HepG2 (cell line): ENCODE measurements at regions not wholly inside any gene's neighbourhood (a gene's known extent, or its start where the extent isn't known, plus 50 kb on each side); places are given as distances from the start of the nearest gene placed in this dataset.

Source experiments
- ATAC-seq: fragments of 200-7000 bp; cut with Tn5 transposase; 3 replicates; pipeline ENCODE4 v1.9.1; 2020; ENCODE audit warnings: mild to moderate bottlenecking, moderate library complexity
- BruUV-seq: library from RNA; stranded (reverse); fragments of 400-500 nt; replicated peaks from 2 replicates; lab custom pipeline; 2021; lab: Mats Ljungman, UMichigan
- CTCF ChIA-PET: fragments of 300-600 bp; formaldehyde crosslinking; extraction: SDS; loops from one replicate; lab custom pipeline; 2021; ENCODE audit warnings: low total read pairs, inconsistent platforms, low intra/inter-chr PET ratio; lab: Yijun Ruan, JAX
- POLR2A ChIA-PET: fragments of 350-600 bp; sonication (Branson Sonifier 250); formaldehyde crosslinking; loops from one replicate; lab custom pipeline; 2020; ENCODE audit warnings: antibody characterized with exemption, inconsistent platforms; lab: Yijun Ruan, JAX
- DNase-seq: peaks from one replicate; pipeline ENCODE4 v3.0.0-alpha.2; 2015; ENCODE audit warnings: low spot score
- FAIRE-seq: peaks from 3 replicates; lab custom pipeline; 2011; peaks lifted over from hg19 to GRCh38; lab: Jason Lieb, UNC
- H2AFZ ChIP-seq: one replicate; pipeline ENCODE4 v1.6.1; 2011; ENCODE audit warnings: low read length, inconsistent platforms
- H3K27ac ChIP-seq: fragments of 300-600 bp; 3 replicates; pipeline ENCODE4 v1.8.0; 2011; ENCODE audit warnings: mixed run types, mild to moderate bottlenecking, mixed read lengths, low read length, inconsistent platforms; ENCODE audit not compliant: insufficient read depth; ENCODE audit errors: extremely low read length
- H3K27me3 ChIP-seq, 2 experiments: fragments of 200-600 bp in 1 of 2; 2 replicates in 1 of 2; 3 replicates in 1 of 2; pipeline versions ENCODE4 v1.6.0 to v1.8.0; 2011; ENCODE audit warnings: low read length in 2 of 2, mild to moderate bottlenecking in 2 of 2, moderate library complexity in 2 of 2, inconsistent platforms in 1 of 2; ENCODE audit not compliant: insufficient read depth in 2 of 2, control insufficient read depth in 1 of 2
- H3K36me3 ChIP-seq, 2 experiments: fragments of 200-600 bp in 1 of 2; replicated peaks in 1 of 2; 2 replicates in 1 of 2; 3 replicates in 1 of 2; pipeline versions ENCODE4 v1.5.1 to v1.8.0; 2011; ENCODE audit warnings: low read length in 2 of 2, inconsistent platforms in 1 of 2; ENCODE audit not compliant: insufficient read depth in 2 of 2, control insufficient read depth in 1 of 2
- H3K4me1 ChIP-seq: 2 replicates; pipeline ENCODE4 v1.5.1; 2012; ENCODE audit warnings: low read length, inconsistent platforms; ENCODE audit not compliant: insufficient read depth
- H3K4me2 ChIP-seq: 2 replicates; pipeline ENCODE4 v1.6.0; 2011; ENCODE audit warnings: low read depth, low read length, inconsistent platforms
- H3K4me3 ChIP-seq, 3 experiments: fragments of 200-600 bp in 1 of 3; sonication (generic), shearing (Covaris generic) in 1 of 3; replicated peaks in 1 of 3; 2 replicates each; pipeline ENCODE4 v1.5.1; 2011 to 2016; ENCODE audit warnings: low read length in 3 of 3, inconsistent platforms in 2 of 3, low read depth in 2 of 3, mild to moderate bottlenecking in 2 of 3, control low read depth in 1 of 3, mixed read lengths in 1 of 3; ENCODE audit not compliant: insufficient read depth in 1 of 3
- H3K79me2 ChIP-seq: one replicate; pipeline ENCODE4 v1.6.1; 2011; ENCODE audit warnings: low read length, inconsistent platforms; ENCODE audit not compliant: insufficient read depth
- H3K9ac ChIP-seq: 2 replicates; pipeline ENCODE4 v1.6.0; 2011; ENCODE audit warnings: mild to moderate bottlenecking, low read depth, low read length, inconsistent platforms; ENCODE audit not compliant: insufficient read depth
- H3K9me3 ChIP-seq: 2 replicates; pipeline ENCODE4 v1.5.1; 2012; ENCODE audit warnings: mild to moderate bottlenecking, low read length
- H4K20me1 ChIP-seq: 2 replicates; pipeline ENCODE4 v1.6.0; 2011; ENCODE audit warnings: inconsistent platforms, mild to moderate bottlenecking, low read length, moderate library complexity; ENCODE audit not compliant: insufficient read depth
- CBFB ChIP-seq: sonication (generic); formaldehyde crosslinking; IDR thresholded peaks from 2 replicates; pipeline ENCODE4 v1.4.0; 2020; ENCODE audit warnings: missing genetic modification reagents
- RCOR2 ChIP-seq: IDR thresholded peaks from 2 replicates; pipeline ENCODE4 v1.6.1; 2016; ENCODE audit warnings: missing biosample characterization, missing genetic modification reagents
- SALL1 ChIP-seq: sonication (generic); formaldehyde crosslinking; IDR thresholded peaks from 2 replicates; pipeline ENCODE4 v1.8.0; 2022; ENCODE audit warnings: mild to moderate bottlenecking, missing genetic modification reagents
- SMARCE1 ChIP-seq: fragments of 450-650 bp; IDR thresholded peaks from 2 replicates; pipeline ENCODE4 v1.6.1; 2017; ENCODE audit warnings: borderline replicate concordance
- ZNF207 ChIP-seq: fragments of 450-650 bp; IDR thresholded peaks from 2 replicates; pipeline ENCODE4 v1.6.1; 2016; ENCODE audit warnings: antibody characterized with exemption, borderline replicate concordance
- ZNF484 ChIP-seq: sonication (generic); formaldehyde crosslinking; IDR thresholded peaks from 2 replicates; pipeline ENCODE4 v1.5.1; 2020; ENCODE audit warnings: mild to moderate bottlenecking, low read depth, missing genetic modification reagents, borderline replicate concordance
- whole genome bisulfite sequencing: methylation state at CpG from one replicate; pipeline ENCODE4 v1.1.6; 2017; ENCODE audit warnings: low lambda C conversion rate; 5-methylcytosine and 5-hydroxymethylcytosine counted together
- in situ Hi-C: cut with HindIII; loops from 2 replicates; pipeline ENCODE4 v1.10.0; 2017; ENCODE audit warnings: low pct_unique_long_range_greater_than_20kb; ENCODE audit not compliant: extremely low pct_ligation_motif_present
- intact Hi-C: fragments of 100-400 bp; cut with micrococcal nuclease; formaldehyde crosslinking; loops from one replicate; pipeline ENCODE4 v1.10.0; 2022; ENCODE audit not compliant: unreplicated experiment
- TF ChIP-seq, protein P1 (sequence below): sonication (generic); formaldehyde crosslinking; IDR thresholded peaks from 2 replicates; pipeline ENCODE4 v1.5.1; 2020; ENCODE audit warnings: mild to moderate bottlenecking, missing genetic modification reagents
- TF ChIP-seq, protein P2 (sequence below): sonication (generic); formaldehyde crosslinking; IDR thresholded peaks from 2 replicates; pipeline ENCODE4 v1.4.0; 2020; ENCODE audit warnings: mild to moderate bottlenecking, missing genetic modification reagents
- TF ChIP-seq, protein P3 (sequence below): sonication (generic); formaldehyde crosslinking; IDR thresholded peaks from 2 replicates; pipeline ENCODE4 v1.5.1; 2020; ENCODE audit warnings: missing genetic modification reagents, mild to moderate bottlenecking, borderline replicate concordance
- TF ChIP-seq, protein P4 (sequence below): sonication (generic); formaldehyde crosslinking; IDR thresholded peaks from 2 replicates; pipeline ENCODE4 v1.4.0; 2020; ENCODE audit warnings: missing genetic modification reagents

DNA sequence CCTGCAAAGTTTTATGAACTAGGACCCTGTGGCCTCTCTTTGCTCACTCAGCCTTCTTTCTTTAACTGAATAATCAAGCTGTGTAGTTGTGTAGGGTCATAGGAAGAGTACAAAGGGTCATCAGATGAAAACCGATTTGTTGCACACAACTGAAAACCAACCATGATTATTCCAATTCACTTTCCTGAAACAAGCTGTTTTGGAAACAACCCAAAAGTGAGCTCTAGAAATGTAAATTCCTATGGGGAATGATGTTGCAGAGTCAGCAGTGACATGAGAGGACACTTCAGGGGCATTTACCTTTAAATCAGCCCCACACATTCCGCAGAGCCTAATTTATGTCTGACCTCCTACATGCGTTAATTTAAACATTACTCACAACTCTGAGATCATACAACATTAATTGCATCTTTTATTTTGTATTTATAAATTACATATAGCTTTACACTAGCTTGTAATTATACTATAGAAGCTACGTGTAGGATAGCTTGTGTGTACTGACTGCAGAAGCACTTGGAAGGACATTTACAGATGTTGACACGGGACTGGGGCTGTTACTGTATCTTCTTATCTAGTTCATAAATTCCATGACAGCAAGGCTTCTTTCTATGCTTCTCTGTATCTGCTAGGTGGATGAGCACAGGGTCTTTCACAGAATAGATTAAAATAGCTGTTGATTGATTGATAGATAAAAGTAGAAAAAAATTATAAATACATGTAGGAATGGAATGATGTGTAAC is 139.9 kb upstream of the AKR1E2 start:
- Histone ChIP-seq H3K9me3 (no peaks in the 10 kb centered on the region), H3K27me3 (peaks cover 0 to 14% of the 10 kb centered on the region in 2 experiments; a peak in 2 of 5 replicates), H3K36me3 (no peaks in the 10 kb centered on the region), H3K79me2 (no peaks in the 10 kb centered on the region), H4K20me1 (no peaks in the 10 kb centered on the region), H3K4me1 (no peaks in the 10 kb centered on the region), H3K9ac (no peak overlapping the region), H3K4me2 (no peak overlapping the region), H2AFZ (no peak overlapping the region), H3K4me3 (no peak overlapping the region), H3K27ac (no peak overlapping the region)
- intact Hi-C loops = no loop called here
- no TSS peak for BruUV-seq
- WGBS = 13% methylated on average over 5 of the region's 5 CpGs
- in situ Hi-C loops = no loop called here
- FAIRE-seq (no peak), DNase-seq (no peak), ATAC-seq (no peak)
- no peak for TF ChIP-seq ZNF207
- POLR2A ChIA-PET = no interaction called here
- CTCF ChIA-PET = no interaction called here

DNA sequence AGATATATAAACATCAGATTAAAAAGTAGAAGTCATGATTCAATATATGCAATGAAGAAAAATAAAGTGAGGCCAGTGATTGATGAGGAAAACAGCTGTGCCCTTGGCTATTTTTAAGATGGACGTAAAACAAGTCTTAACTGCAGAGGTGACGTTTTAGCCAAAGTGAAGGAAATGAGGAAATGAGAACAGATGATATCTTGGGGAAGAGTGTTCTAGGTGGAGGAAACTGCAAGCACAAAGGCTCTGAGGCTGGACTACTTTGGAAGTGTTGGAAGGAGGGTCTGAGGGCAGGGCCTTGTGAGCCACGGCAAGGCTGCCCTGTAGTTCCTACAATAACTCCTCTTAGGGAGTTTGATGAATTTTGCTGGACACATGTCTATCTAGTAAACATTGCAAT is 140.5 kb upstream of the AKR1E2 start:
- CTCF ChIA-PET = no interaction called here
- H2AFZ ChIP-seq = no peak overlapping the region
- no peak overlapping the region for H3K4me2 ChIP-seq
- H3K27ac ChIP-seq = no peak overlapping the region
- H3K9ac ChIP-seq = no peak overlapping the region
- no peaks in the 10 kb centered on the region for H3K79me2 ChIP-seq
- POLR2A ChIA-PET = no interaction called here
- H4K20me1 ChIP-seq = no peaks in the 10 kb centered on the region
- no peak overlapping the region for H3K4me3 ChIP-seq
- in situ Hi-C loops (no loop called here), intact Hi-C loops (no loop called here)
- no peaks in the 10 kb centered on the region for H3K36me3 ChIP-seq
- ATAC-seq (no peak), FAIRE-seq (no peak), DNase-seq (no peak)
- H3K9me3 ChIP-seq = no peaks in the 10 kb centered on the region
- H3K27me3 ChIP-seq = peaks cover 0 to 14% of the 10 kb centered on the region in 2 experiments; a peak in 2 of 5 replicates
- WGBS = 16% methylated on average over 3 of the region's 3 CpGs
- BruUV-seq = no TSS peak
- no peaks in the 10 kb centered on the region for H3K4me1 ChIP-seq
- TF ChIP-seq, protein P1, sequence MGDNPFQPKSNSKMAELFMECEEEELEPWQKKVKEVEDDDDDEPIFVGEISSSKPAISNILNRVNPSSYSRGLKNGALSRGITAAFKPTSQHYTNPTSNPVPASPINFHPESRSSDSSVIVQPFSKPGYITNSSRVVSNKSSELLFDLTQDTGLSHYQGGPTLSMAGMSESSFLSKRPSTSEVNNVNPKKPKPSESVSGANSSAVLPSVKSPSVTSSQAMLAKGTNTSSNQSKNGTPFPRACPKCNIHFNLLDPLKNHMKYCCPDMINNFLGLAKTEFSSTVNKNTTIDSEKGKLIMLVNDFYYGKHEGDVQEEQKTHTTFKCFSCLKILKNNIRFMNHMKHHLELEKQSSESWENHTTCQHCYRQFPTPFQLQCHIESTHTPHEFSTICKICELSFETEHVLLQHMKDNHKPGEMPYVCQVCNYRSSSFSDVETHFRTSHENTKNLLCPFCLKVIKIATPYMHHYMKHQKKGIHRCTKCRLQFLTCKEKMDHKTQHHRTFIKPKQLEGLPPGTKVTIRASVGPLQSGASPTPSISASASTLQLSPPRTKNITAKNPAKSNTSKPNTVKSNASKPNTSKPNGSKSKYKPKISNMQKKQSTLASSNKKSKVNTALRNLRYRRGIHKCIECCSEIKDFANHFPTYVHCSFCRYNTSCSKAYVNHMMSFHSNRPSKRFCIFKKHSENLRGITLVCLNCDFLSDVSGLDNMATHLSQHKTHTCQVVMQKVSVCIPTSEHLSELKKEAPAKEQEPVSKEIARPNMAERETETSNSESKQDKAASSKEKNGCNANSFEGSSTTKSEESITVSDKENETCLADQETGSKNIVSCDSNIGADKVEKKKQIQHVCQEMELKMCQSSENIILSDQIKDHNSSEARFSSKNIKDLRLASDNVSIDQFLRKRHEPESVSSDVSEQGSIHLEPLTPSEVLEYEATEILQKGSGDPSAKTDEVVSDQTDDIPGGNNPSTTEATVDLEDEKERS (CRISPR knock-in tag) = no peak
- TF ChIP-seq, protein P2, sequence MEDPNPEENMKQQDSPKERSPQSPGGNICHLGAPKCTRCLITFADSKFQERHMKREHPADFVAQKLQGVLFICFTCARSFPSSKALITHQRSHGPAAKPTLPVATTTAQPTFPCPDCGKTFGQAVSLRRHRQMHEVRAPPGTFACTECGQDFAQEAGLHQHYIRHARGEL (CRISPR knock-in tag) = no peak
- TF ChIP-seq ZNF484 (no peak), SMARCE1 (no peak), RCOR2 (CRISPR knock-in tag) (no peak), CBFB (no peak), SALL1 (CRISPR knock-in tag) (no peak)
- TF ChIP-seq, protein P3, sequence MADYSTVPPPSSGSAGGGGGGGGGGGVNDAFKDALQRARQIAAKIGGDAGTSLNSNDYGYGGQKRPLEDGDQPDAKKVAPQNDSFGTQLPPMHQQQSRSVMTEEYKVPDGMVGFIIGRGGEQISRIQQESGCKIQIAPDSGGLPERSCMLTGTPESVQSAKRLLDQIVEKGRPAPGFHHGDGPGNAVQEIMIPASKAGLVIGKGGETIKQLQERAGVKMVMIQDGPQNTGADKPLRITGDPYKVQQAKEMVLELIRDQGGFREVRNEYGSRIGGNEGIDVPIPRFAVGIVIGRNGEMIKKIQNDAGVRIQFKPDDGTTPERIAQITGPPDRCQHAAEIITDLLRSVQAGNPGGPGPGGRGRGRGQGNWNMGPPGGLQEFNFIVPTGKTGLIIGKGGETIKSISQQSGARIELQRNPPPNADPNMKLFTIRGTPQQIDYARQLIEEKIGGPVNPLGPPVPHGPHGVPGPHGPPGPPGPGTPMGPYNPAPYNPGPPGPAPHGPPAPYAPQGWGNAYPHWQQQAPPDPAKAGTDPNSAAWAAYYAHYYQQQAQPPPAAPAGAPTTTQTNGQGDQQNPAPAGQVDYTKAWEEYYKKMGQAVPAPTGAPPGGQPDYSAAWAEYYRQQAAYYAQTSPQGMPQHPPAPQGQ (CRISPR knock-in tag) = no peak
- TF ChIP-seq, protein P4, sequence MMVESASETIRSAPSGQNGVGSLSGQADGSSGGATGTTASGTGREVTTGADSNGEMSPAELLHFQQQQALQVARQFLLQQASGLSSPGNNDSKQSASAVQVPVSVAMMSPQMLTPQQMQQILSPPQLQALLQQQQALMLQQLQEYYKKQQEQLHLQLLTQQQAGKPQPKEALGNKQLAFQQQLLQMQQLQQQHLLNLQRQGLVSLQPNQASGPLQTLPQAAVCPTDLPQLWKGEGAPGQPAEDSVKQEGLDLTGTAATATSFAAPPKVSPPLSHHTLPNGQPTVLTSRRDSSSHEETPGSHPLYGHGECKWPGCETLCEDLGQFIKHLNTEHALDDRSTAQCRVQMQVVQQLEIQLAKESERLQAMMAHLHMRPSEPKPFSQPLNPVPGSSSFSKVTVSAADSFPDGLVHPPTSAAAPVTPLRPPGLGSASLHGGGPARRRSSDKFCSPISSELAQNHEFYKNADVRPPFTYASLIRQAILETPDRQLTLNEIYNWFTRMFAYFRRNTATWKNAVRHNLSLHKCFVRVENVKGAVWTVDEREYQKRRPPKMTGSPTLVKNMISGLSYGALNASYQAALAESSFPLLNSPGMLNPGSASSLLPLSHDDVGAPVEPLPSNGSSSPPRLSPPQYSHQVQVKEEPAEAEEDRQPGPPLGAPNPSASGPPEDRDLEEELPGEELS (CRISPR knock-in tag) = no peak
